K562 (cell line): ENCODE measurements at regions not wholly inside any gene's neighbourhood (a gene's known extent, or its start where the extent isn't known, plus 50 kb on each side); places are given as distances from the start of the nearest gene placed in this dataset.
A peak's percentile ranks its signal among the peaks of the same experiment; 100 is the strongest.

Experiments
- ATAC-seq: fragments of 200-7000 bp; cut with Tn5 transposase; 3 replicates; pipeline ENCODE4 v1.9.1; 2020; ENCODE audit warnings: moderate library complexity
- BruUV-seq: library from RNA; stranded (reverse); fragments of 400-500 nt; replicated peaks from 2 replicates; lab custom pipeline; 2021; lab: Mats Ljungman, UMichigan
- CTCF ChIA-PET: fragments of 300-600 bp; formaldehyde crosslinking; extraction: SDS; loops from one replicate; lab custom pipeline; 2021; ENCODE audit warnings: low intra/inter-chr PET ratio; lab: Yijun Ruan, JAX
- POLR2A ChIA-PET: fragments of 300-600, 350-650 bp; sonication (Branson Sonifier 250); formaldehyde crosslinking; extraction: SDS; loops from one replicate; lab custom pipeline; 2021; ENCODE audit warnings: antibody characterized with exemption, inconsistent platforms; lab: Yijun Ruan, JAX
- DNase-seq, 4 experiments: peaks; one replicate each; pipeline versions ENCODE4 v3.0.0 to v3.0.0-alpha.2; 2011 to 2018; ENCODE audit warnings: low spot score in 3 of 4, mixed read lengths in 3 of 4; ENCODE audit errors: extremely low read depth in 1 of 4
- FAIRE-seq: peaks from 2 replicates; lab custom pipeline; 2011; peaks lifted over from hg19 to GRCh38; lab: Jason Lieb, UNC
- H2AFZ ChIP-seq: 2 replicates; pipeline ENCODE4 v1.6.0; 2011; ENCODE audit warnings: low read depth, low read length, control low read depth, inconsistent platforms
- H3K27ac ChIP-seq: fragments of 200-600 bp; 3 replicates; pipeline ENCODE4 v1.8.0; 2011; ENCODE audit warnings: low read depth, mild to moderate bottlenecking, control low read depth, inconsistent platforms, low read length, moderate library complexity, mixed read lengths; ENCODE audit errors: extremely low read depth
- H3K27me3 ChIP-seq, 2 experiments: fragments of 300-600 bp in 1 of 2; 2 replicates in 1 of 2; 3 replicates in 1 of 2; pipeline versions ENCODE4 v1.6.0 to v1.8.0; 2011; ENCODE audit warnings: inconsistent platforms in 2 of 2, low read length in 2 of 2, mild to moderate bottlenecking in 1 of 2, mixed read lengths in 1 of 2, moderate library complexity in 1 of 2; ENCODE audit not compliant: control insufficient read depth in 2 of 2, insufficient read depth in 2 of 2
- H3K36me3 ChIP-seq: fragments of 300-600 bp; 3 replicates; pipeline ENCODE4 v1.8.0; 2011; ENCODE audit warnings: mild to moderate bottlenecking, low read length, inconsistent platforms; ENCODE audit not compliant: control insufficient read depth, insufficient read depth
- H3K4me1 ChIP-seq, 2 experiments: fragments of 200-600 bp in 1 of 2; replicated peaks in 1 of 2; 2 replicates in 1 of 2; 3 replicates in 1 of 2; pipeline versions ENCODE4 v1.5.1 to v1.8.0; 2011; ENCODE audit warnings: inconsistent platforms in 2 of 2, low read length in 2 of 2, mild to moderate bottlenecking in 1 of 2, mixed read lengths in 1 of 2, moderate library complexity in 1 of 2; ENCODE audit not compliant: control insufficient read depth in 2 of 2, insufficient read depth in 2 of 2
- H3K4me2 ChIP-seq: 2 replicates; pipeline ENCODE4 v1.6.1; 2011; ENCODE audit warnings: low read length, control low read depth, inconsistent platforms, mixed read lengths; ENCODE audit not compliant: insufficient read depth
- H3K4me3 ChIP-seq: fragments of 200-600 bp; sonication (generic), shearing (Covaris generic); 2 replicates; pipeline ENCODE4 v1.5.1; 2016; ENCODE audit warnings: control low read depth, inconsistent platforms
- H3K79me2 ChIP-seq: fragments of 200-600 bp; 3 replicates; pipeline ENCODE4 v1.8.0; 2011; ENCODE audit warnings: low read length, inconsistent platforms; ENCODE audit not compliant: control insufficient read depth, insufficient read depth
- H3K9ac ChIP-seq, 2 experiments: 2 replicates each; pipeline versions ENCODE4 v1.6.0 to v1.6.1; 2011; ENCODE audit warnings: low read depth in 2 of 2, low read length in 2 of 2, control low read depth in 1 of 2, inconsistent platforms in 1 of 2, mild to moderate bottlenecking in 1 of 2, mixed read lengths in 1 of 2; ENCODE audit not compliant: insufficient read depth in 1 of 2
- H3K9me1 ChIP-seq: one replicate; pipeline ENCODE4 v1.6.0; 2011; ENCODE audit warnings: inconsistent platforms, mild to moderate bottlenecking, low read length, moderate library complexity; ENCODE audit not compliant: control insufficient read depth, insufficient read depth
- H3K9me3 ChIP-seq: replicated peaks from 2 replicates; pipeline ENCODE4 v1.5.1; 2011; ENCODE audit warnings: low read depth, low read length, inconsistent platforms; ENCODE audit not compliant: control insufficient read depth, insufficient read depth
- H4K20me1 ChIP-seq: replicated peaks from 2 replicates; pipeline ENCODE4 v1.6.1; 2011; ENCODE audit warnings: low read length, inconsistent platforms, mixed read lengths; ENCODE audit not compliant: control insufficient read depth, insufficient read depth
- BRD4 ChIP-seq: fragments of 200-600 bp; sonication (generic); IDR thresholded peaks from 2 replicates; pipeline ENCODE4 v1.6.1; 2017; ENCODE audit warnings: inconsistent platforms
- CTCF ChIP-seq, 3 experiments: IDR thresholded peaks in 2 of 3; conservative IDR thresholded peaks in 1 of 3; 2 replicates each; pipeline ENCODE4 v1.5.1; 2011 to 2012; ENCODE audit warnings: low read length in 3 of 3, mild to moderate bottlenecking in 3 of 3, control low read depth in 2 of 3, improper control_type of control experiment in 1 of 3, inconsistent platforms in 1 of 3, low read depth in 1 of 3, mixed read lengths in 1 of 3, moderate library complexity in 1 of 3; ENCODE audit not compliant: insufficient read depth in 2 of 3
- FOXA1 ChIP-seq: fragments of 450-650 bp; IDR thresholded peaks from 2 replicates; pipeline ENCODE4 v1.6.1; 2016; ENCODE audit warnings: mild to moderate bottlenecking, borderline replicate concordance
- HDAC2 ChIP-seq: fragments of 450-650 bp; IDR thresholded peaks from 2 replicates; pipeline ENCODE4 v1.6.1; 2016; ENCODE audit warnings: mild to moderate bottlenecking
- HEY1 ChIP-seq: fragments of 250-450 bp; sonication (Bioruptor Pico); IDR thresholded peaks from 2 replicates; pipeline ENCODE4 v1.5.0; 2020; ENCODE audit warnings: mild to moderate bottlenecking, moderate library complexity, borderline replicate concordance
- NCOA2 ChIP-seq, 2 experiments: fragments of 450-650 bp; IDR thresholded peaks; 2 replicates each; pipeline ENCODE4 v1.6.1; 2018; ENCODE audit warnings: mild to moderate bottlenecking in 2 of 2, moderate library complexity in 1 of 2; ENCODE audit not compliant: partially characterized antibody in 2 of 2
- RAD51 ChIP-seq: fragments of 450-650 bp; IDR thresholded peaks from 2 replicates; pipeline ENCODE4 v1.7.1; 2016; ENCODE audit warnings: low read depth, mild to moderate bottlenecking, borderline replicate concordance
- ZNF280A ChIP-seq: fragments of 450-650 bp; IDR thresholded peaks from 2 replicates; pipeline ENCODE4 v1.6.1; 2018; ENCODE audit warnings: mild to moderate bottlenecking, low read depth; ENCODE audit not compliant: partially characterized antibody
- WGBS: fragments of 100-300 bp; shearing (Covaris generic); methylation state at CpG from one replicate; pipeline ENCODE4 v1.1.6; 2016; ENCODE audit warnings: low coverage, mixed read lengths; ENCODE audit not compliant: insufficient coverage; ENCODE audit errors: missing lambda C conversion rate; 5-methylcytosine and 5-hydroxymethylcytosine counted together
- in situ Hi-C: fragments of 300-500 bp; cut with MboI; formaldehyde crosslinking; loops from 4 replicates; pipeline ENCODE4 v1.15.0; 2018; ENCODE audit warnings: inconsistent platforms, mixed read lengths
- intact Hi-C: fragments of 100-400 bp; cut with micrococcal nuclease; formaldehyde crosslinking; loops from 2 replicates; pipeline ENCODE4 v1.14.2; 2022

DNA sequence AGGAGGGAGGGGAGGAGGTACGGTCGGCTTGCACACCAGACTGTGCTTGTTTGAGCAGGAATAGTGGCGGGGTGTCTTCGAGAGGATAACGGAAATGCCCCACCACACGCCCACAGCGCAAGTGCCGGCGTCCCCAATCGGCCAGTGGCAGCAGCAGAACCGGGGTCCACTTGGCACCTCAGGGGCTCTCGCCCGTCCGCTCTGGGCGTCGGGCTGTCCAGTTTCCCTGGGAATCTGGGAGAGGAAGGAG is 53.7 kb downstream of the CCDC54 start:
- Histone ChIP-seq H3K27ac (no peak overlapping the region), H3K79me2 (no peaks in the 10 kb centered on the region), H2AFZ (peak overlapping the region; percentile 51), H3K4me1 (peaks cover 0 to 16% of the 10 kb centered on the region in 2 experiments; a peak in 2 of 5 replicates), H3K4me3 (peak overlapping the region; percentile 37), H3K36me3 (no peaks in the 10 kb centered on the region), H3K9me1 (no peaks in the 10 kb centered on the region), H3K9me3 (no peaks in the 10 kb centered on the region), H3K4me2 (no peak overlapping the region), H3K27me3 (no peaks in the 10 kb centered on the region), H3K9ac (peak overlapping the region in 1 of 2 experiments; percentile 78; a peak in 2 of 4 replicates), H4K20me1 (no peaks in the 10 kb centered on the region)
- intact Hi-C loops (loop anchor here (5.0 kb wide), 1 partner anchor 91 kb away; the partner anchor contains the start of gene BBX), in situ Hi-C loops (no loop called here)
- no TSS peak for BruUV-seq
- WGBS, result 44% methylated on average over 5 of the region's 16 CpGs
- DNase-seq, result no peak
- ChIA-PET POLR2A (no interaction called here), CTCF (no interaction called here)
- FAIRE-seq, result no peak
- no peak for ATAC-seq
- TF ChIP-seq NCOA2 (IDR thresholded peaks at IDR 0.05; ENCODE audit: partially characterized antibody in 2 of 2) (no peak), CTCF (IDR thresholded peaks at IDR 0.05 in 2 of 3, conservative IDR thresholded peaks at IDR 0.05 in 1 of 3; ENCODE audit: insufficient read depth in 2 of 3, low read depth in 1 of 3, low read length in 3 of 3) (no peak), FOXA1 (no peak), ZNF280A (no peak), HDAC2 (no peak), HEY1 (no peak), RAD51 (no peak), BRD4 (no peak)
